GM12878 (cell line): ENCODE measurements at regions not wholly inside any gene's neighbourhood (a gene's known extent, or its start where the extent isn't known, plus 50 kb on each side); places are given as distances from the start of the nearest gene placed in this dataset.

Source experiments
- ATAC-seq: fragments of 200-7000 bp; cut with Tn5 transposase; 3 replicates; pipeline ENCODE4 v1.9.1; 2020; ENCODE audit warnings: mild to moderate bottlenecking, moderate library complexity
- BruUV-seq: library from RNA; stranded (reverse); fragments of 400-500 nt; replicated peaks from 2 replicates; lab custom pipeline; 2021; lab: Mats Ljungman, UMichigan
- CTCF ChIA-PET: fragments of 300-600 bp; sonication (Branson Sonifier 250); formaldehyde crosslinking; extraction: SDS; loops from one replicate; lab custom pipeline; 2021; ENCODE audit warnings: inconsistent platforms; lab: Yijun Ruan, JAX
- POLR2A ChIA-PET: fragments of 350-600 bp; formaldehyde crosslinking; extraction: SDS; loops from one replicate; lab custom pipeline; 2021; ENCODE audit warnings: inconsistent platforms; lab: Charles Lee
- RAD21 ChIA-PET: fragments of 300-600 bp; sonication (Branson Sonifier 250); formaldehyde crosslinking; loops from one replicate; lab custom pipeline; 2023; ENCODE audit warnings: antibody characterized with exemption; ENCODE audit not compliant: unreplicated experiment; lab: Charles Lee
- SMC1A ChIA-PET: fragments of 300-600 bp; sonication (Branson Sonifier 250); formaldehyde crosslinking; loops from one replicate; lab custom pipeline; 2023; ENCODE audit not compliant: unreplicated experiment, uncharacterized antibody; lab: Charles Lee
- DNase-seq: peaks from one replicate; pipeline ENCODE4 v3.0.0-alpha.2; 2011; ENCODE audit warnings: low read depth, low spot score
- FAIRE-seq: peaks from 3 replicates; lab custom pipeline; 2011; peaks lifted over from hg19 to GRCh38; lab: Jason Lieb, UNC
- H2AFZ ChIP-seq: 2 replicates; pipeline ENCODE4 v1.6.0; 2011; ENCODE audit warnings: low read depth, low read length, control low read depth; ENCODE audit not compliant: control insufficient read depth
- H3K27ac ChIP-seq: 2 replicates; pipeline ENCODE4 v1.5.1; 2011; ENCODE audit warnings: control low read depth; ENCODE audit not compliant: control insufficient read depth, insufficient read depth
- H3K27me3 ChIP-seq, 2 experiments: replicated peaks in 1 of 2; 2 replicates each; pipeline versions ENCODE4 v1.6.0 to v1.6.1; 2011; ENCODE audit warnings: low read length in 1 of 2; ENCODE audit not compliant: control insufficient read depth in 2 of 2, insufficient read depth in 2 of 2
- H3K36me3 ChIP-seq, 2 experiments: 2 replicates each; pipeline ENCODE4 v1.5.1; 2011; ENCODE audit warnings: low read length in 1 of 2; ENCODE audit not compliant: control insufficient read depth in 2 of 2, insufficient read depth in 2 of 2
- H3K4me1 ChIP-seq: 2 replicates; pipeline ENCODE4 v1.6.1; 2011; ENCODE audit warnings: mild to moderate bottlenecking, low read length, moderate library complexity, mixed read lengths; ENCODE audit not compliant: control insufficient read depth, insufficient read depth
- H3K4me2 ChIP-seq: 2 replicates; pipeline ENCODE4 v1.6.0; 2011; ENCODE audit warnings: control low read depth; ENCODE audit not compliant: control insufficient read depth, insufficient read depth
- H3K4me3 ChIP-seq: fragments of 200-600 bp; sonication (generic); 2 replicates; pipeline ENCODE4 v1.5.1; 2016
- H3K79me2 ChIP-seq: 2 replicates; pipeline ENCODE4 v1.6.0; 2011; ENCODE audit warnings: low read length; ENCODE audit not compliant: control insufficient read depth, insufficient read depth
- H3K9ac ChIP-seq: 2 replicates; pipeline ENCODE4 v1.8.0; 2011; ENCODE audit warnings: low read length, control low read depth, mixed read lengths; ENCODE audit not compliant: control insufficient read depth, insufficient read depth
- H3K9me3 ChIP-seq: replicated peaks from 3 replicates; pipeline ENCODE4 v1.5.1; 2011; ENCODE audit warnings: mild to moderate bottlenecking, low read length; ENCODE audit not compliant: control insufficient read depth, insufficient read depth
- H4K20me1 ChIP-seq: 2 replicates; pipeline ENCODE4 v1.6.0; 2011; ENCODE audit not compliant: control insufficient read depth, insufficient read depth
- CEBPB ChIP-seq, 2 experiments: fragments of 150-350 bp in 1 of 2; IDR thresholded peaks; 2 replicates each; pipeline ENCODE4 v1.6.1; 2012 to 2014; ENCODE audit warnings: low read depth in 2 of 2, low read length in 2 of 2, borderline replicate concordance in 1 of 2, inconsistent platforms in 1 of 2
- FOXK2 ChIP-seq: fragments of 450-650 bp; IDR thresholded peaks from 2 replicates; pipeline ENCODE4 v1.6.1; 2017; ENCODE audit warnings: mild to moderate bottlenecking, moderate library complexity
- HDAC2 ChIP-seq: fragments of 200-600 bp; sonication (generic); IDR thresholded peaks from 2 replicates; pipeline ENCODE4 v1.6.1; 2017
- MAX ChIP-seq: IDR thresholded peaks from 2 replicates; pipeline ENCODE4 v1.6.1; 2012; ENCODE audit warnings: low read depth, low read length, improper control_type of control experiment
- NFYB ChIP-seq: IDR thresholded peaks from 2 replicates; pipeline ENCODE4 v1.6.1; 2011; ENCODE audit warnings: low read depth, mild to moderate bottlenecking, low read length, improper control_type of control experiment, moderate library complexity; ENCODE audit not compliant: insufficient read depth
- RB1 ChIP-seq: fragments of 450-650 bp; formaldehyde crosslinking; IDR thresholded peaks from 2 replicates; pipeline ENCODE4 v1.6.1; 2017; ENCODE audit warnings: mild to moderate bottlenecking, borderline replicate concordance
- TCF12 ChIP-seq: IDR thresholded peaks from 2 replicates; pipeline ENCODE4 v1.6.1; 2011; ENCODE audit warnings: low read depth, mild to moderate bottlenecking, low read length
- ZNF24 ChIP-seq: fragments of 450-650 bp; IDR thresholded peaks from 2 replicates; pipeline ENCODE4 v1.6.1; 2017; ENCODE audit warnings: antibody characterized with exemption, mild to moderate bottlenecking
- WGBS: methylation state at CpG from one replicate; pipeline ENCODE4 v1.1.6; 2016; ENCODE audit warnings: low lambda C conversion rate; ENCODE audit not compliant: insufficient replicate concordance, insufficient coverage; ENCODE audit errors: missing lambda C conversion rate; 5-methylcytosine and 5-hydroxymethylcytosine counted together
- in situ Hi-C: fragments of 300-500 bp; cut with MboI; formaldehyde crosslinking; loops from 9 replicates; pipeline ENCODE4 v1.14.3; 2018; ENCODE audit warnings: mixed read lengths
- intact Hi-C: fragments of 100-400 bp; cut with micrococcal nuclease; formaldehyde crosslinking; loops from one replicate; pipeline ENCODE4 v1.14.2; 2022; ENCODE audit not compliant: unreplicated experiment
- TF ChIP-seq, protein P1 (sequence below): fragments of 450-650 bp; IDR thresholded peaks from 2 replicates; pipeline ENCODE4 v1.6.1; 2018; ENCODE audit warnings: mild to moderate bottlenecking, low read depth, moderate library complexity; ENCODE audit not compliant: partially characterized antibody

GRCh38 chr3:144415492-144415891, 443.9 kb downstream of the DIPK2A start (continued):
- TF ChIP-seq NFYB (no peak), CEBPB (IDR thresholded peaks at IDR 0.05; ENCODE audit: borderline replicate concordance in 1 of 2, low read depth in 2 of 2, low read length in 2 of 2) (no peak), MAX (no peak), RB1 (no peak)

- in situ Hi-C loops = no loop called here
- ATAC-seq (no peak), FAIRE-seq (no peak), DNase-seq (no peak)
- ChIA-PET SMC1A (no interaction called here), RAD21 (no interaction called here), POLR2A (no interaction called here), CTCF (no interaction called here)
- Histone ChIP-seq H3K27ac (no peak overlapping the region), H3K9me3 (no peaks in the 10 kb centered on the region), H3K79me2 (no peaks in the 10 kb centered on the region), H3K4me3 (no peak overlapping the region), H3K36me3 (no peaks in the 10 kb centered on the region), H3K4me1 (no peaks in the 10 kb centered on the region), H3K9ac (no peak overlapping the region), H2AFZ (no peak overlapping the region), H4K20me1 (no peaks in the 10 kb centered on the region), H3K4me2 (no peak overlapping the region), H3K27me3 (no peaks in the 10 kb centered on the region)
- TF ChIP-seq HDAC2 = no peak
- BruUV-seq = no TSS peak
- 95% methylated on average over 4 of the region's 4 CpGs for WGBS
- intact Hi-C loops = no loop called here
Measured at GRCh38 chr3:144424606-144425005, 453.0 kb downstream of the DIPK2A start.

- ChIA-PET RAD21 (no interaction called here), CTCF (no interaction called here), POLR2A (no interaction called here), SMC1A (no interaction called here)
- FAIRE-seq (no peak), ATAC-seq (no peak), DNase-seq (no peak)
- Histone ChIP-seq H3K4me1 (no peaks in the 10 kb centered on the region), H3K27me3 (no peaks in the 10 kb centered on the region), H3K27ac (no peak overlapping the region), H3K4me3 (no peak overlapping the region), H2AFZ (no peak overlapping the region), H3K79me2 (no peaks in the 10 kb centered on the region), H3K4me2 (no peak overlapping the region), H3K9ac (no peak overlapping the region), H4K20me1 (no peaks in the 10 kb centered on the region), H3K36me3 (no peaks in the 10 kb centered on the region), H3K9me3 (no peaks in the 10 kb centered on the region; the same call in 2 of the 3 replicates)
- in situ Hi-C loops (no loop called here), intact Hi-C loops (no loop called here)
- TF ChIP-seq, protein P1, sequence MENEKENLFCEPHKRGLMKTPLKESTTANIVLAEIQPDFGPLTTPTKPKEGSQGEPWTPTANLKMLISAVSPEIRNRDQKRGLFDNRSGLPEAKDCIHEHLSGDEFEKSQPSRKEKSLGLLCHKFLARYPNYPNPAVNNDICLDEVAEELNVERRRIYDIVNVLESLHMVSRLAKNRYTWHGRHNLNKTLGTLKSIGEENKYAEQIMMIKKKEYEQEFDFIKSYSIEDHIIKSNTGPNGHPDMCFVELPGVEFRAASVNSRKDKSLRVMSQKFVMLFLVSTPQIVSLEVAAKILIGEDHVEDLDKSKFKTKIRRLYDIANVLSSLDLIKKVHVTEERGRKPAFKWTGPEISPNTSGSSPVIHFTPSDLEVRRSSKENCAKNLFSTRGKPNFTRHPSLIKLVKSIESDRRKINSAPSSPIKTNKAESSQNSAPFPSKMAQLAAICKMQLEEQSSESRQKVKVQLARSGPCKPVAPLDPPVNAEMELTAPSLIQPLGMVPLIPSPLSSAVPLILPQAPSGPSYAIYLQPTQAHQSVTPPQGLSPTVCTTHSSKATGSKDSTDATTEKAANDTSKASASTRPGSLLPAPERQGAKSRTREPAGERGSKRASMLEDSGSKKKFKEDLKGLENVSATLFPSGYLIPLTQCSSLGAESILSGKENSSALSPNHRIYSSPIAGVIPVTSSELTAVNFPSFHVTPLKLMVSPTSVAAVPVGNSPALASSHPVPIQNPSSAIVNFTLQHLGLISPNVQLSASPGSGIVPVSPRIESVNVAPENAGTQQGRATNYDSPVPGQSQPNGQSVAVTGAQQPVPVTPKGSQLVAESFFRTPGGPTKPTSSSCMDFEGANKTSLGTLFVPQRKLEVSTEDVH = no peak
- TF ChIP-seq TCF12 (no peak), FOXK2 (no peak), ZNF24 (no peak)
- BruUV-seq = no TSS peak
Measured at GRCh38 chr3:144426366-144426765, 454.7 kb downstream of the DIPK2A start.
